Activated B cell treated with CpG ODN at 0.5 μM for 24 hours (primary cell): ENCODE measurements at regions not wholly inside any gene's neighbourhood (a gene's known extent, or its start where the extent isn't known, plus 50 kb on each side); places are given as distances from the start of the nearest gene placed in this dataset.

Experiments
- ATAC-seq: fragments of 200-7000 bp; cut with Tn5 transposase; one replicate; pipeline ENCODE4 v1.10.0; 2021; ENCODE audit warnings: low read depth, mild to moderate bottlenecking, moderate library complexity
- CTCF ChIA-PET: fragments of 350-600 bp; sonication (Branson Sonifier 250); formaldehyde crosslinking; loops from one replicate; lab custom pipeline; 2021; ENCODE audit warnings: antibody characterized with exemption; lab: Charles Lee
- POLR2A ChIA-PET: fragments of 350-600 bp; sonication (Branson Sonifier 250); formaldehyde crosslinking; loops from one replicate; lab custom pipeline; 2021; ENCODE audit warnings: antibody characterized with exemption; lab: Charles Lee
- DNase-seq: peaks from one replicate; pipeline ENCODE4 v3.0.0; 2022
- H3K27ac Mint-ChIP-seq: one replicate; pipeline ENCODE4 v1.8.0; 2020; ENCODE audit warnings: mixed read lengths
- H3K27me3 Mint-ChIP-seq: one replicate; pipeline ENCODE4 v1.8.0; 2021; ENCODE audit warnings: mixed read lengths
- H3K36me3 Mint-ChIP-seq: one replicate; pipeline ENCODE4 v1.8.0; 2021; ENCODE audit warnings: low read depth, mixed read lengths
- H3K4me1 Mint-ChIP-seq: one replicate; pipeline ENCODE4 v1.8.0; 2021; ENCODE audit warnings: mixed read lengths
- H3K4me3 Mint-ChIP-seq: one replicate; pipeline ENCODE4 v1.8.0; 2020; ENCODE audit warnings: mild to moderate bottlenecking, mixed read lengths
- H3K9me3 Mint-ChIP-seq: one replicate; pipeline ENCODE4 v1.8.0; 2020; ENCODE audit warnings: mixed read lengths
- intact Hi-C: fragments of 100-400 bp; cut with micrococcal nuclease; formaldehyde crosslinking; loops from one replicate; pipeline ENCODE4 v1.15.1; 2024
- TF ChIP-seq, protein P1 (sequence below): fragments of 200-600 bp; IDR thresholded peaks from one replicate; pipeline ENCODE4 v1.8.0; 2022; ENCODE audit warnings: antibody characterized with exemption, mild to moderate bottlenecking

DNA sequence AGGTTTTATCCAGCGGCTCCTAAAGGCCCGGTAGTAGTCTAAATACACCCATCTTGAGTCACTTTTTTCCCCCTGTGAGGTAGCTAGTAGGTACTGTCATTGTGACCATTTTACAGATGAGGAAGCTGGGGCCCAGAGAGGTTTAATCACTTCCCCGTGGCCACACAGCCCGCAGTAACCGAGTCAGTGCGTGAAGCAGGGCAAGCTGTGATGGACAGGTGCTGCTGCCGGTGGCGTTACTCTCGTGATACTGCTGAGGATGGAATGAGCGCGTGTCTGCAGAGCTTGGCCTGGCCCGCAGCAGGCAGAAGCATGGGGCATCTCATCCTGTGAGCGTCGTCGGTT lies 226.3 kb upstream of the CIBAR2 start:
- no peak for ATAC-seq
- DNase-seq, result no peak
- Mint-ChIP-seq H3K27ac (no peak overlapping the region), H3K9me3 (no peaks in the 10 kb centered on the region), H3K4me3 (no peak overlapping the region), H3K27me3 (peaks cover 16% of the 10 kb centered on the region), H3K4me1 (peaks cover 10% of the 10 kb centered on the region), H3K36me3 (no peaks in the 10 kb centered on the region)
- ChIA-PET POLR2A (no interaction called here), CTCF (interaction anchor here (0.6 kb wide), 1 partner anchor 673 kb away, joined by 3 read pairs; no protein-coding TSS in a partner anchor)
- TF ChIP-seq, protein P1, sequence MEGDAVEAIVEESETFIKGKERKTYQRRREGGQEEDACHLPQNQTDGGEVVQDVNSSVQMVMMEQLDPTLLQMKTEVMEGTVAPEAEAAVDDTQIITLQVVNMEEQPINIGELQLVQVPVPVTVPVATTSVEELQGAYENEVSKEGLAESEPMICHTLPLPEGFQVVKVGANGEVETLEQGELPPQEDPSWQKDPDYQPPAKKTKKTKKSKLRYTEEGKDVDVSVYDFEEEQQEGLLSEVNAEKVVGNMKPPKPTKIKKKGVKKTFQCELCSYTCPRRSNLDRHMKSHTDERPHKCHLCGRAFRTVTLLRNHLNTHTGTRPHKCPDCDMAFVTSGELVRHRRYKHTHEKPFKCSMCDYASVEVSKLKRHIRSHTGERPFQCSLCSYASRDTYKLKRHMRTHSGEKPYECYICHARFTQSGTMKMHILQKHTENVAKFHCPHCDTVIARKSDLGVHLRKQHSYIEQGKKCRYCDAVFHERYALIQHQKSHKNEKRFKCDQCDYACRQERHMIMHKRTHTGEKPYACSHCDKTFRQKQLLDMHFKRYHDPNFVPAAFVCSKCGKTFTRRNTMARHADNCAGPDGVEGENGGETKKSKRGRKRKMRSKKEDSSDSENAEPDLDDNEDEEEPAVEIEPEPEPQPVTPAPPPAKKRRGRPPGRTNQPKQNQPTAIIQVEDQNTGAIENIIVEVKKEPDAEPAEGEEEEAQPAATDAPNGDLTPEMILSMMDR, result no peak
- intact Hi-C loops, result no loop called here

DNA sequence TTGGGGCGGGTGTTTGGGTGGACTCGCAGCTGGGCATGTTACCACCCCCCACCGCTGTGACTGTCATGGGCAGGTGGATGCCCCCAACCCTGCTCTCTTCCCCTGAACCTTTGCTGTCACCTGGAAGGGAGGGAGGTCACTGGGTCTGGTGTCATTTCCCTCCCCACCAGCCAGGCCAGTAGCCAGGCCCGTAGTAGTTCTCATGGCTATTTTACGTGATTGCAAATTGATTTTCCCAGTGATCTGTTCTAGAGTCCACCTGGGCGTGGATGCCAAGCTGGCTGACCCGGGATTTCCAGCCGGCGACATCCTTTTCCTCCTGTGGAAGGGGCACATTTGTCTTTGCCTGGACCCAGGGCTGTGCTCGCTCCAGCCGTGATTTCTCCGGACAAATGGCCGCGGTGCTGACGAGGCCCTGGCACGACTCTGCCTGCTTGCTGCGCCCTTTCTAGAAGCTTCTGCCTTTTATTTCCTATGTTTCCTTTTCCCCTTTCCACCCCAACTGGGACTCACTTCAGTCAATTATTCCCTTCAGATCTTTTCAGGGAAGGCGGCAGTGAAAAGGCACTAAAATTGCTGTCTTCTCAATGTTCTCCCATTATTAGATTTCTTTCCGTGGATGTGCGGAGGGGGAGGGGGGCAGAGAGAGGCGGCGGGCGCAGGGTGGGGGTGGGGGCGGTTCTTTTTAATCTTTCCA lies 226.9 kb upstream of the CIBAR2 start:
- no peak overlapping the region for H3K27ac Mint-ChIP-seq
- H3K9me3 Mint-ChIP-seq, result no peaks in the 10 kb centered on the region
- TF ChIP-seq, protein P1, result no peak
- ChIA-PET POLR2A (no interaction called here), CTCF (interaction anchor here (0.6 kb wide), 1 partner anchor 673 kb away, joined by 3 read pairs; no protein-coding TSS in a partner anchor)
- no peak overlapping the region for H3K4me3 Mint-ChIP-seq
- ATAC-seq, result no peak
- H3K27me3 Mint-ChIP-seq, result peaks cover 13% of the 10 kb centered on the region
- H3K4me1 Mint-ChIP-seq, result peaks cover 10% of the 10 kb centered on the region
- intact Hi-C loops, result no loop called here
- DNase-seq, result no peak
- H3K36me3 Mint-ChIP-seq, result no peaks in the 10 kb centered on the region

DNA sequence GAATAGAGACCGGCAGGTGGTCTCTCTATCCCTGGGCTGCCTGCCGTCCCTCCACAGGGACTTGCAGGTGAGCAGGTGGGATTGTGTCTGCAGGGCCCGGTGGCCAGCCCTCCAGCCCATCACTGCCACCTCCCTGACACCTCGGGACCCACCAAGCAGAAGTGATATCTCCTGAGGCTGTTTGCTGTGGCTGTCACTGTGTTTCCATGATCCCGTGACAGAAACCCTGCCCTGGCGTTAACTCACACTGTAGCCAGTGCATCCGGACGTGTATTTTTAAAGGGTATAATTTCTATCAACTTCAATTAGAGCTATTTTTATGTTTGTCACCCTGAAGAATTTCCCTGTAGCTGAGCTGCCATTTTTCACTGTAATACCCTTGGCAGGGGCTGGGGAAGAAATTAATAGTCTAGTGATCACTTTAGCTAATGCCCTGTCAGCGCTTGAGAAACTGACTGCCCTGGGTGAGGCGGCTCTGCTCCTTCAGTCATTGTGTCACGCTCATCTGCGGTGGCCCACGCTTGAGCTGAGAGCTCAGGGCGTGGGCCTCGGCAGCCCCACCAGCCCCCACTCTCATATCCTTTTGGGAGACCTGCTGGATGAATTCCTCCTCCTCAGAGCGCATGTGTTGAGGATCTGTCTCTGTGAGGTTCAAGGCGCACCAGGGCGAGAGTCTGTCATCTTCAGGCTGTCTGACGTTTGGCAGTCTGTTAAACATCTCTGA lies 229.9 kb upstream of the CIBAR2 start:
- H3K27me3 Mint-ChIP-seq, result no peaks in the 10 kb centered on the region
- no peak overlapping the region for H3K4me3 Mint-ChIP-seq
- ChIA-PET POLR2A (no interaction called here), CTCF (no interaction called here)
- TF ChIP-seq, protein P1, result no peak
- no peaks in the 10 kb centered on the region for H3K36me3 Mint-ChIP-seq
- H3K4me1 Mint-ChIP-seq, result no peaks in the 10 kb centered on the region
- H3K27ac Mint-ChIP-seq, result no peak overlapping the region
- intact Hi-C loops, result no loop called here
- ATAC-seq (no peak), DNase-seq (no peak)
- H3K9me3 Mint-ChIP-seq, result no peaks in the 10 kb centered on the region

DNA sequence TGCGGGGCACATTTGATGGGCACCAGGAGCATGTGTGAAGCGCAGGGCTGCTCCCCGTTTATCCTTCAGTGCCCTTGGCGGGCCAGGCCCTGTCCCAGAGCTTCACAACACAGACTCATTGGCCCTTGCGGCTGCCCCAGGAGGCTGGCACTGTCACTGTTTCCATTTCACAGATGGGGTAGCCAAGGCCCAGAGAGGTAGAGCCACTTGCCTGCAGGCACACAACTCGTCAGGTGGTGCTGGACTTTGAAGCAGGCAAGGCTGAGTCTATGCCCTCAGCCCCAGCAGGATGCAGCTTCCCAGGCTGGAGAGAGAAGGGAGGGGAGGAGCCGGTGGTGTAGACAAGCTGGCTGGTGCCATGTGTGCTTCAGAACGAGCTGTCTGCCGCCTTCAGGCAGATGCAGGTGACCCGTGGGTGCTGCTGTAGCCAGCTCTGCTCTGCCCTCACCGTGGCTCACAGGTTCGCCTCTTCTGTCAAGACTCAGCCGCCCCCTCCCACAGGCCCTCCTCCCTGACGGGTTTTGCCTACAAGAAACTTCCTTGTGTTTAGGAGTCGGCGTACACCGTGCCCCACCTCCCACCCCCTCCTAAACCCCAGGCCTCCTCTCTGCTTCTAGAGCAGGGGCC lies 232.3 kb upstream of the CIBAR2 start:
- Mint-ChIP-seq H3K9me3 (no peaks in the 10 kb centered on the region), H3K27me3 (no peaks in the 10 kb centered on the region), H3K27ac (no peak overlapping the region), H3K36me3 (no peaks in the 10 kb centered on the region), H3K4me3 (no peak overlapping the region), H3K4me1 (no peaks in the 10 kb centered on the region)
- DNase-seq (no peak), ATAC-seq (no peak)
- TF ChIP-seq, protein P1, result no peak
- POLR2A ChIA-PET, result no interaction called here
- intact Hi-C loops, result no loop called here
- CTCF ChIA-PET, result no interaction called here

DNA sequence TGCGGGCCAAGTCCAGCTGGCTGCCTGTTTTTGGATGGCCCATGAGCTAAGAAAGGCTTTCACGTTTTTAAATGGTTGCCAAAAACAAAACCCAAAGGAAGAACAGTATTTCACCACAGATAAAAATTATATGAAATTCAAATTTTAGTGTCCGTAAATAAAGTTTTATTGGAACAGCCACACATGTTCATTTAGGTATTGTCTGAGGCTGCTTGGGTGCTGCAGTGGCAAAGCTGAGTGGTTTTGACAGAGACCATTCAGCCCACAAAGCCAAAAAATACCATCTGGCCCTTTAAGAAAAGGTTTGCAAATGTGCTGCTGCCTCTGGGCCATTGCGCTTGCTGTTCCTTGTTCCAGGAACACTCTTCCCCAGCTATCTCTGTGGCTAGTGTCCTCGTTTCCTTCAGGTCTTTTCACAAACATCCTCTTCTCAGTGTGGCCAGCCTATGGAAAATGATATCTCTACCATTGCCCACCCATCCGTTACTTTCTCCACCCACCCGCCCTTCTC lies 232.9 kb upstream of the CIBAR2 start:
- Mint-ChIP-seq H3K27ac (no peak overlapping the region), H3K4me3 (no peak overlapping the region), H3K4me1 (no peaks in the 10 kb centered on the region), H3K27me3 (no peaks in the 10 kb centered on the region), H3K9me3 (no peaks in the 10 kb centered on the region), H3K36me3 (no peaks in the 10 kb centered on the region)
- ChIA-PET POLR2A (no interaction called here), CTCF (no interaction called here)
- intact Hi-C loops, result no loop called here
- TF ChIP-seq, protein P1, result no peak
- DNase-seq, result no peak
- no peak for ATAC-seq
